HepG2 (cell line): ENCODE measurements at regions not wholly inside any gene's neighbourhood (a gene's known extent, or its start where the extent isn't known, plus 50 kb on each side); places are given as distances from the start of the nearest gene placed in this dataset.
"Not testable (repeated sequence)": the region's sequence is repeated elsewhere in the genome, so short reads cannot be mapped to it uniquely, and the experiment has no call there.

Source experiments
- ATF3 ChIP-seq: sonication (generic); formaldehyde crosslinking; IDR thresholded peaks from 2 replicates; pipeline ENCODE4 v1.4.0; 2020; ENCODE audit warnings: missing genetic modification reagents
- FOSL2 ChIP-seq: sonication (generic); formaldehyde crosslinking; IDR thresholded peaks from 2 replicates; pipeline ENCODE4 v1.4.0; 2020; ENCODE audit warnings: missing genetic modification reagents
- FOXJ3 ChIP-seq: sonication (generic); formaldehyde crosslinking; IDR thresholded peaks from 2 replicates; pipeline ENCODE4 v1.4.0; 2020; ENCODE audit warnings: missing genetic modification reagents, mild to moderate bottlenecking, borderline replicate concordance
- MYC ChIP-seq: sonication (generic); formaldehyde crosslinking; IDR thresholded peaks from 2 replicates; pipeline ENCODE4 v1.9.0; 2021; ENCODE audit warnings: missing genetic modification reagents, borderline replicate concordance
- POLR2AphosphoS5 ChIP-seq: IDR thresholded peaks from 2 replicates; pipeline ENCODE4 v1.6.1; 2012; ENCODE audit warnings: low read depth, low read length
- RFX5 ChIP-seq: IDR thresholded peaks from 2 replicates; pipeline ENCODE4 v1.6.1; 2011; ENCODE audit warnings: low read depth, low read length, improper control_type of control experiment
- SP1 ChIP-seq, 2 experiments: fragments of 450-650 bp in 1 of 2; sonication (generic) in 1 of 2; formaldehyde crosslinking in 1 of 2; IDR thresholded peaks; 2 replicates each; pipeline versions ENCODE4 v1.4.0 to v1.6.1; 2016 to 2020; ENCODE audit warnings: missing genetic modification reagents in 1 of 2
- SRSF9 ChIP-seq: fragments of 200-400 bp; formaldehyde crosslinking; IDR thresholded peaks from 2 replicates; pipeline ENCODE4 v1.6.1; 2018; ENCODE audit warnings: borderline replicate concordance, mild to moderate bottlenecking, low read depth, low read length; ENCODE audit not compliant: insufficient read depth, poor library complexity, severe bottlenecking
- TAF1 ChIP-seq: sonication (generic); formaldehyde crosslinking; IDR thresholded peaks from 2 replicates; pipeline ENCODE4 v1.4.0; 2020; ENCODE audit warnings: missing genetic modification reagents
- ZNF280B ChIP-seq: sonication (generic); formaldehyde crosslinking; IDR thresholded peaks from 2 replicates; pipeline ENCODE4 v1.5.0; 2020; ENCODE audit warnings: missing genetic modification reagents, mild to moderate bottlenecking, borderline replicate concordance
- ZZZ3 ChIP-seq: sonication (generic); formaldehyde crosslinking; IDR thresholded peaks from 2 replicates; pipeline ENCODE4 v1.4.0; 2020; ENCODE audit warnings: missing genetic modification reagents, mild to moderate bottlenecking, borderline replicate concordance

- not testable (repeated sequence) for TF ChIP-seq ATF3 (CRISPR knock-in tag); ZZZ3 (CRISPR knock-in tag); SP1 (IDR thresholded peaks at IDR 0.05); SP1 (CRISPR knock-in tag; IDR thresholded peaks at IDR 0.05); TAF1 (CRISPR knock-in tag); ZNF280B; MYC; POLR2AphosphoS5; SRSF9; RFX5
- TF ChIP-seq FOXJ3 (CRISPR knock-in tag) (0 out of 2 replicates have a peak, but pooled peaks have one; percentile 26), FOSL2 (peak; percentile 51)
These were observed 93.0 kb upstream of the MEGF10 start for GRCh38 chr5:127197402-127198167.
